HepG2 (cell line): ENCODE measurements at regions not wholly inside any gene's neighbourhood (a gene's known extent, or its start where the extent isn't known, plus 50 kb on each side); places are given as distances from the start of the nearest gene placed in this dataset.

Experiments used
- ATAC-seq: fragments of 200-7000 bp; cut with Tn5 transposase; 3 replicates; pipeline ENCODE4 v1.9.1; 2020; ENCODE audit warnings: mild to moderate bottlenecking, moderate library complexity
- BruUV-seq: library from RNA; stranded (reverse); fragments of 400-500 nt; replicated peaks from 2 replicates; lab custom pipeline; 2021; lab: Mats Ljungman, UMichigan
- CTCF ChIA-PET: fragments of 300-600 bp; formaldehyde crosslinking; extraction: SDS; loops from one replicate; lab custom pipeline; 2021; ENCODE audit warnings: low total read pairs, inconsistent platforms, low intra/inter-chr PET ratio; lab: Yijun Ruan, JAX
- POLR2A ChIA-PET: fragments of 350-600 bp; sonication (Branson Sonifier 250); formaldehyde crosslinking; loops from one replicate; lab custom pipeline; 2020; ENCODE audit warnings: antibody characterized with exemption, inconsistent platforms; lab: Yijun Ruan, JAX
- DNase-seq: peaks from one replicate; pipeline ENCODE4 v3.0.0-alpha.2; 2015; ENCODE audit warnings: low spot score
- FAIRE-seq: peaks from 3 replicates; lab custom pipeline; 2011; peaks lifted over from hg19 to GRCh38; lab: Jason Lieb, UNC
- H2AFZ ChIP-seq: one replicate; pipeline ENCODE4 v1.6.1; 2011; ENCODE audit warnings: low read length, inconsistent platforms
- H3K27ac ChIP-seq: fragments of 300-600 bp; 3 replicates; pipeline ENCODE4 v1.8.0; 2011; ENCODE audit warnings: mixed run types, mild to moderate bottlenecking, mixed read lengths, low read length, inconsistent platforms; ENCODE audit not compliant: insufficient read depth; ENCODE audit errors: extremely low read length
- H3K27me3 ChIP-seq, 2 experiments: fragments of 200-600 bp in 1 of 2; 2 replicates in 1 of 2; 3 replicates in 1 of 2; pipeline versions ENCODE4 v1.6.0 to v1.8.0; 2011; ENCODE audit warnings: low read length in 2 of 2, mild to moderate bottlenecking in 2 of 2, moderate library complexity in 2 of 2, inconsistent platforms in 1 of 2; ENCODE audit not compliant: insufficient read depth in 2 of 2, control insufficient read depth in 1 of 2
- H3K36me3 ChIP-seq, 2 experiments: fragments of 200-600 bp in 1 of 2; replicated peaks in 1 of 2; 2 replicates in 1 of 2; 3 replicates in 1 of 2; pipeline versions ENCODE4 v1.5.1 to v1.8.0; 2011; ENCODE audit warnings: low read length in 2 of 2, inconsistent platforms in 1 of 2; ENCODE audit not compliant: insufficient read depth in 2 of 2, control insufficient read depth in 1 of 2
- H3K4me1 ChIP-seq: 2 replicates; pipeline ENCODE4 v1.5.1; 2012; ENCODE audit warnings: low read length, inconsistent platforms; ENCODE audit not compliant: insufficient read depth
- H3K4me2 ChIP-seq: 2 replicates; pipeline ENCODE4 v1.6.0; 2011; ENCODE audit warnings: low read depth, low read length, inconsistent platforms
- H3K4me3 ChIP-seq, 3 experiments: fragments of 200-600 bp in 1 of 3; sonication (generic), shearing (Covaris generic) in 1 of 3; replicated peaks in 1 of 3; 2 replicates each; pipeline ENCODE4 v1.5.1; 2011 to 2016; ENCODE audit warnings: low read length in 3 of 3, inconsistent platforms in 2 of 3, low read depth in 2 of 3, mild to moderate bottlenecking in 2 of 3, control low read depth in 1 of 3, mixed read lengths in 1 of 3; ENCODE audit not compliant: insufficient read depth in 1 of 3
- H3K79me2 ChIP-seq: one replicate; pipeline ENCODE4 v1.6.1; 2011; ENCODE audit warnings: low read length, inconsistent platforms; ENCODE audit not compliant: insufficient read depth
- H3K9ac ChIP-seq: 2 replicates; pipeline ENCODE4 v1.6.0; 2011; ENCODE audit warnings: mild to moderate bottlenecking, low read depth, low read length, inconsistent platforms; ENCODE audit not compliant: insufficient read depth
- H3K9me3 ChIP-seq: 2 replicates; pipeline ENCODE4 v1.5.1; 2012; ENCODE audit warnings: mild to moderate bottlenecking, low read length
- H4K20me1 ChIP-seq: 2 replicates; pipeline ENCODE4 v1.6.0; 2011; ENCODE audit warnings: inconsistent platforms, mild to moderate bottlenecking, low read length, moderate library complexity; ENCODE audit not compliant: insufficient read depth
- HDAC2 ChIP-seq: sonication (generic); formaldehyde crosslinking; IDR thresholded peaks from 2 replicates; pipeline ENCODE4 v1.4.0; 2020; ENCODE audit warnings: missing genetic modification reagents
- KDM1A ChIP-seq: IDR thresholded peaks from 2 replicates; pipeline ENCODE4 v1.6.1; 2016; ENCODE audit warnings: missing compliant biosample characterization
- KLF15 ChIP-seq: sonication (generic); formaldehyde crosslinking; IDR thresholded peaks from 2 replicates; pipeline ENCODE4 v1.8.1; 2023; ENCODE audit warnings: borderline replicate concordance, mild to moderate bottlenecking, inconsistent platforms, missing genetic modification reagents, mixed read lengths
- MXI1 ChIP-seq: IDR thresholded peaks from 3 replicates; pipeline ENCODE4 v1.6.1; 2012; ENCODE audit warnings: low read depth, low read length, inconsistent platforms, borderline replicate concordance
- RAD21 ChIP-seq: fragments of 450-650 bp; formaldehyde crosslinking; IDR thresholded peaks from 2 replicates; pipeline ENCODE4 v1.5.0; 2020; ENCODE audit warnings: mild to moderate bottlenecking
- WIZ ChIP-seq: sonication (generic); formaldehyde crosslinking; IDR thresholded peaks from 2 replicates; pipeline ENCODE4 v1.5.1; 2020; ENCODE audit warnings: mild to moderate bottlenecking, missing genetic modification reagents
- ZNF629 ChIP-seq: sonication (generic); formaldehyde crosslinking; conservative IDR thresholded peaks from 2 replicates; pipeline ENCODE4 v1.5.0; 2020; ENCODE audit warnings: missing genetic modification reagents
- ZNF749 ChIP-seq: sonication (generic); formaldehyde crosslinking; IDR thresholded peaks from 2 replicates; pipeline ENCODE4 v1.8.0; 2022; ENCODE audit warnings: mild to moderate bottlenecking, missing genetic modification reagents, moderate library complexity, borderline replicate concordance
- WGBS: methylation state at CpG from one replicate; pipeline ENCODE4 v1.1.6; 2017; ENCODE audit warnings: low lambda C conversion rate; 5-methylcytosine and 5-hydroxymethylcytosine counted together
- in situ Hi-C: cut with HindIII; loops from 2 replicates; pipeline ENCODE4 v1.10.0; 2017; ENCODE audit warnings: low pct_unique_long_range_greater_than_20kb; ENCODE audit not compliant: extremely low pct_ligation_motif_present
- intact Hi-C: fragments of 100-400 bp; cut with micrococcal nuclease; formaldehyde crosslinking; loops from one replicate; pipeline ENCODE4 v1.10.0; 2022; ENCODE audit not compliant: unreplicated experiment
- TF ChIP-seq, protein P1 (sequence below): IDR thresholded peaks from 2 replicates; pipeline ENCODE4 v1.6.1; 2016; ENCODE audit warnings: mild to moderate bottlenecking, missing biosample characterization, missing genetic modification reagents
- TF ChIP-seq, protein P2 (sequence below): sonication (generic); formaldehyde crosslinking; IDR thresholded peaks from 2 replicates; pipeline ENCODE4 v1.4.0; 2020; ENCODE audit warnings: mild to moderate bottlenecking, missing genetic modification reagents

DNA sequence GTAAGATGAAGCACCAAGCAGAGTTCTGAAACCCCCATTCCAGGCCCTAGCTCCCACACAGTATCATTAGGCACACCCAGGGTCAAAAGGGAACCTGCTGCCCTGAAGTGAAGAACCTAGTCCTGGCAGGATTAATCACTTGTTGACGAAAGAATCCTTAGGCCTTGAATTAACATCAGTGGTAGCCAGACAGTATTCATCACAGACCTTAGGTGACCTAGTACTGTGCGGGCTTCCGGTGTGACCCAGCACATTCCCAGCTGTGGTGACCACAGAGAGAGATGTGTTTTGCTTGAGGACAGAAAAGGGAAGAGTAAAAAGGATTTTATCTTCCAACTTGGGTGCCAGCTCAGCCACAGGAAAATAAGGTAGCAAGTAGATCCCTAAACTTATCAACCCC lies 1071.4 kb upstream of the FAM98A start:
- in situ Hi-C loops (no loop called here), intact Hi-C loops (no loop called here)
- FAIRE-seq (no peak), DNase-seq (no peak), ATAC-seq (no peak)
- Histone ChIP-seq H3K4me1 (no peaks in the 10 kb centered on the region), H3K27me3 (no peaks in the 10 kb centered on the region), H4K20me1 (no peaks in the 10 kb centered on the region), H3K4me2 (no peak overlapping the region), H3K36me3 (no peaks in the 10 kb centered on the region), H3K27ac (no peak overlapping the region), H2AFZ (no peak overlapping the region), H3K9ac (no peak overlapping the region), H3K9me3 (peaks cover 50% of the 10 kb centered on the region), H3K4me3 (no peak overlapping the region), H3K79me2 (no peaks in the 10 kb centered on the region)
- BruUV-seq: no TSS peak
- ChIA-PET POLR2A (no interaction called here), CTCF (no interaction called here)
- WGBS: 2% methylated on average over 3 of the region's 3 CpGs
- TF ChIP-seq KDM1A (CRISPR knock-in tag) (no peak), RAD21 (CRISPR knock-in tag) (no peak)

DNA sequence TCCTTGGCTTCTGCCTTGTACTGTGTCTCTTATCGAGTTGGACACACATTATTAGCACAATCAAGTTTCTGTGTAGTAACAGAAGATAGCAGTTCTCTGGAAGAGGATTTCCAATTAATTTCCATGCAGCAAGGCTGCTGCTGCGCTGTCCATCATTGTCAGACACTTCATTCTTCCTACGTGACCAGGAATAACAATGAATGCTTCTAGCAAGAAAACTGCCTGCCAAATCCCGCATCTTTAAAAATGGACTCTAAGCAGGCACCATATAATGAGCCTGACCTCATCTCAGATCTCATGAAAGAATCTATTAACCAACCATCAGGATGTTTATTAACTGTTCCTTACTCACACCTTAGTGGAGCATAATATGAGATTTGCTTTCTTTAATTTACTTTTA lies 1067.7 kb upstream of the FAM98A start:
- 7% methylated on average over 4 of the region's 4 CpGs for WGBS
- H2AFZ ChIP-seq: no peak overlapping the region
- FAIRE-seq: no peak
- no peak for DNase-seq
- H3K27me3 ChIP-seq: no peaks in the 10 kb centered on the region
- ChIA-PET POLR2A (no interaction called here), CTCF (no interaction called here)
- H4K20me1 ChIP-seq: no peaks in the 10 kb centered on the region
- no peak for ATAC-seq
- BruUV-seq: no TSS peak
- no peaks in the 10 kb centered on the region for H3K4me1 ChIP-seq
- no peaks in the 10 kb centered on the region for H3K79me2 ChIP-seq
- no peaks in the 10 kb centered on the region for H3K36me3 ChIP-seq
- intact Hi-C loops (no loop called here), in situ Hi-C loops (no loop called here)
- H3K9me3 ChIP-seq: peaks cover 55% of the 10 kb centered on the region
- no peak overlapping the region for H3K4me3 ChIP-seq
- no peak overlapping the region for H3K9ac ChIP-seq
- no peak overlapping the region for H3K4me2 ChIP-seq
- TF ChIP-seq, protein P1, sequence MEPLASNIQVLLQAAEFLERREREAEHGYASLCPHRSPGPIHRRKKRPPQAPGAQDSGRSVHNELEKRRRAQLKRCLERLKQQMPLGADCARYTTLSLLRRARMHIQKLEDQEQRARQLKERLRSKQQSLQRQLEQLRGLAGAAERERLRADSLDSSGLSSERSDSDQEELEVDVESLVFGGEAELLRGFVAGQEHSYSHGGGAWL (CRISPR knock-in tag): no peak
- TF ChIP-seq ZNF749 (CRISPR knock-in tag) (no peak), WIZ (CRISPR knock-in tag) (no peak), ZNF629 (CRISPR knock-in tag) (no peak), KLF15 (CRISPR knock-in tag) (no peak), MXI1 (no peak), HDAC2 (CRISPR knock-in tag) (no peak)
- TF ChIP-seq, protein P2, sequence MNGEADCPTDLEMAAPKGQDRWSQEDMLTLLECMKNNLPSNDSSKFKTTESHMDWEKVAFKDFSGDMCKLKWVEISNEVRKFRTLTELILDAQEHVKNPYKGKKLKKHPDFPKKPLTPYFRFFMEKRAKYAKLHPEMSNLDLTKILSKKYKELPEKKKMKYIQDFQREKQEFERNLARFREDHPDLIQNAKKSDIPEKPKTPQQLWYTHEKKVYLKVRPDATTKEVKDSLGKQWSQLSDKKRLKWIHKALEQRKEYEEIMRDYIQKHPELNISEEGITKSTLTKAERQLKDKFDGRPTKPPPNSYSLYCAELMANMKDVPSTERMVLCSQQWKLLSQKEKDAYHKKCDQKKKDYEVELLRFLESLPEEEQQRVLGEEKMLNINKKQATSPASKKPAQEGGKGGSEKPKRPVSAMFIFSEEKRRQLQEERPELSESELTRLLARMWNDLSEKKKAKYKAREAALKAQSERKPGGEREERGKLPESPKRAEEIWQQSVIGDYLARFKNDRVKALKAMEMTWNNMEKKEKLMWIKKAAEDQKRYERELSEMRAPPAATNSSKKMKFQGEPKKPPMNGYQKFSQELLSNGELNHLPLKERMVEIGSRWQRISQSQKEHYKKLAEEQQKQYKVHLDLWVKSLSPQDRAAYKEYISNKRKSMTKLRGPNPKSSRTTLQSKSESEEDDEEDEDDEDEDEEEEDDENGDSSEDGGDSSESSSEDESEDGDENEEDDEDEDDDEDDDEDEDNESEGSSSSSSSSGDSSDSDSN (CRISPR knock-in tag): no peak
- no peak overlapping the region for H3K27ac ChIP-seq
